ENCODE measurements at regions not wholly inside any gene's neighbourhood (a gene's known extent, or its start where the extent isn't known, plus 50 kb on each side); places are given as distances from the start of the nearest gene placed in this dataset.

GRCh38 chr13:80123945-80124344, 217.0 kb downstream of the SPRY2 start:
- no peak for DNase-seq

GRCh38 chr13:80121038-80121437, 219.9 kb downstream of the SPRY2 start:
- DNase-seq: no peak

- no peak for DNase-seq
These were observed 222.4 kb downstream of the SPRY2 start for GRCh38 chr13:80118506-80118905.

- no peak for DNase-seq
These were observed 222.8 kb downstream of the SPRY2 start for GRCh38 chr13:80118099-80118498.

GRCh38 chr13:80117515-80117914, 223.4 kb downstream of the SPRY2 start:
- DNase-seq: no peak

- no peak for DNase-seq
These were observed 224.8 kb downstream of the SPRY2 start for GRCh38 chr13:80116107-80116506.

GRCh38 chr13:80115616-80116015, 225.3 kb downstream of the SPRY2 start:
- DNase-seq: no peak

GRCh38 chr13:80113714-80114454, 227.0 kb downstream of the SPRY2 start:
- DNase-seq: no peak

- no peak for DNase-seq
These were observed 231.6 kb downstream of the SPRY2 start for GRCh38 chr13:80109303-80109702.

- no peak for DNase-seq
These were observed 235.6 kb downstream of the SPRY2 start for GRCh38 chr13:80105350-80105749.

GRCh38 chr13:80101040-80101439, 239.9 kb downstream of the SPRY2 start:
- DNase-seq: no peak

- no peak for DNase-seq
These were observed 240.3 kb downstream of the SPRY2 start for GRCh38 chr13:80100636-80101035.

- no peak for DNase-seq
These were observed 243.4 kb downstream of the SPRY2 start for GRCh38 chr13:80097561-80097960.

GRCh38 chr13:80096383-80096782, 244.5 kb downstream of the SPRY2 start:
- no peak for DNase-seq

GRCh38 chr13:80094526-80094925, 246.4 kb downstream of the SPRY2 start:
- no peak for DNase-seq

GRCh38 chr13:80093888-80094287, 247.0 kb downstream of the SPRY2 start:
- no peak for DNase-seq

GRCh38 chr13:80086304-80086721, 254.6 kb downstream of the SPRY2 start:
- DNase-seq: no peak

GRCh38 chr13:80083853-80084676, 256.9 kb downstream of the SPRY2 start:
- DNase-seq: peak; percentile 36 to 82

GRCh38 chr13:80083081-80083852, 257.7 kb downstream of the SPRY2 start:
- no peak for DNase-seq

- DNase-seq: no peak
These were observed 258.4 kb downstream of the SPRY2 start for GRCh38 chr13:80082396-80083080.

- no peak for DNase-seq
These were observed 266.1 kb downstream of the SPRY2 start for GRCh38 chr13:80074811-80075210.

GRCh38 chr13:80074143-80074752, 266.7 kb downstream of the SPRY2 start:
- no peak for DNase-seq
